IMR-90 (cell line): ENCODE measurements at regions not wholly inside any gene's neighbourhood (a gene's known extent, or its start where the extent isn't known, plus 50 kb on each side); places are given as distances from the start of the nearest gene placed in this dataset.

ENCODE experiments used
- BHLHE40 ChIP-seq: fragments of 150-350 bp; IDR thresholded peaks from 2 replicates; pipeline ENCODE4 v1.6.1; 2016; ENCODE audit warnings: mild to moderate bottlenecking, low read depth, low read length
- CEBPB ChIP-seq: IDR thresholded peaks from 2 replicates; pipeline ENCODE4 v1.6.1; 2012; ENCODE audit warnings: low read depth, low read length, improper control_type of control experiment
- FOS ChIP-seq: fragments of 150-350 bp; IDR thresholded peaks from 2 replicates; pipeline ENCODE4 v1.6.1; 2016; ENCODE audit warnings: low read depth, low read length
- MAFK ChIP-seq: IDR thresholded peaks from 2 replicates; pipeline ENCODE4 v1.6.1; 2012; ENCODE audit warnings: low read depth, low read length, improper control_type of control experiment
- MAZ ChIP-seq: IDR thresholded peaks from 2 replicates; pipeline ENCODE4 v1.6.1; 2012; ENCODE audit warnings: low read depth, mild to moderate bottlenecking, low read length, improper control_type of control experiment, moderate library complexity, borderline replicate concordance
- MXI1 ChIP-seq: IDR thresholded peaks from 2 replicates; pipeline ENCODE4 v1.6.1; 2012; ENCODE audit warnings: low read depth, mild to moderate bottlenecking, low read length, moderate library complexity, borderline replicate concordance
- POLR2A ChIP-seq: IDR thresholded peaks from 2 replicates; pipeline ENCODE4 v1.6.1; 2012; ENCODE audit warnings: mild to moderate bottlenecking, low read depth, low read length
- RAD21 ChIP-seq: IDR thresholded peaks from 2 replicates; pipeline ENCODE4 v1.6.1; 2012; ENCODE audit warnings: low read length, improper control_type of control experiment
- SMC3 ChIP-seq: fragments of 150-350 bp; IDR thresholded peaks from 2 replicates; pipeline ENCODE4 v1.6.1; 2016; ENCODE audit warnings: low read depth, mild to moderate bottlenecking, antibody characterized with exemption, low read length, moderate library complexity
- TF ChIP-seq, protein P1 (sequence below): fragments of 150-350 bp; IDR thresholded peaks from 2 replicates; pipeline ENCODE4 v1.6.1; 2017; ENCODE audit warnings: mild to moderate bottlenecking, antibody characterized with exemption, low read length, low read depth
- TF ChIP-seq, protein P2 (sequence below): conservative IDR thresholded peaks from 2 replicates; pipeline ENCODE4 v1.5.1; 2012; ENCODE audit warnings: mild to moderate bottlenecking, low read depth, low read length, improper control_type of control experiment
- TF ChIP-seq, protein P3 (sequence below): fragments of 150-350 bp; IDR thresholded peaks from 2 replicates; pipeline ENCODE4 v1.6.1; 2016; ENCODE audit warnings: low read depth, mild to moderate bottlenecking, low read length, moderate library complexity, borderline replicate concordance

DNA sequence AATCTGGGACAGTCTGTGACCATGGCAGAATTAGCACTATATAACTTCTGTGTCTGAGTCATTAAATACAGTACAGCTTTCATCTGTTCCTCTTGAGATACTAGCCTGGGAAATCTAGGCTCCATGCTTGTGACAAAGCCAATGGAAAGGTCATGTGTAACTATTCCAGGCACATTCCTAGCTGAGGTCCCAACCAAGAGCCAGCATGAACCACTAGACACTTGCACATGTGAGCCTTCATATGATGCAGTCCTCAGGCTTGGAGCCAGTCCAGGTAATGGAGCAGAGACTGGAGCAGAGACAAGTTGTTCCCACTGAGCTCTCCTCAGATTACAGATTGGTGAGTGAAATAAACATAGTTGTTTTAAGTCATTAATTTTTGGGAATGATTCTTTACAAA lies 412.4 kb upstream of the ZNF462 start:
- TF ChIP-seq, protein P1, sequence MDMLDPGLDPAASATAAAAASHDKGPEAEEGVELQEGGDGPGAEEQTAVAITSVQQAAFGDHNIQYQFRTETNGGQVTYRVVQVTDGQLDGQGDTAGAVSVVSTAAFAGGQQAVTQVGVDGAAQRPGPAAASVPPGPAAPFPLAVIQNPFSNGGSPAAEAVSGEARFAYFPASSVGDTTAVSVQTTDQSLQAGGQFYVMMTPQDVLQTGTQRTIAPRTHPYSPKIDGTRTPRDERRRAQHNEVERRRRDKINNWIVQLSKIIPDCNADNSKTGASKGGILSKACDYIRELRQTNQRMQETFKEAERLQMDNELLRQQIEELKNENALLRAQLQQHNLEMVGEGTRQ = no peak
- TF ChIP-seq POLR2A = no peak
- TF ChIP-seq, protein P2, sequence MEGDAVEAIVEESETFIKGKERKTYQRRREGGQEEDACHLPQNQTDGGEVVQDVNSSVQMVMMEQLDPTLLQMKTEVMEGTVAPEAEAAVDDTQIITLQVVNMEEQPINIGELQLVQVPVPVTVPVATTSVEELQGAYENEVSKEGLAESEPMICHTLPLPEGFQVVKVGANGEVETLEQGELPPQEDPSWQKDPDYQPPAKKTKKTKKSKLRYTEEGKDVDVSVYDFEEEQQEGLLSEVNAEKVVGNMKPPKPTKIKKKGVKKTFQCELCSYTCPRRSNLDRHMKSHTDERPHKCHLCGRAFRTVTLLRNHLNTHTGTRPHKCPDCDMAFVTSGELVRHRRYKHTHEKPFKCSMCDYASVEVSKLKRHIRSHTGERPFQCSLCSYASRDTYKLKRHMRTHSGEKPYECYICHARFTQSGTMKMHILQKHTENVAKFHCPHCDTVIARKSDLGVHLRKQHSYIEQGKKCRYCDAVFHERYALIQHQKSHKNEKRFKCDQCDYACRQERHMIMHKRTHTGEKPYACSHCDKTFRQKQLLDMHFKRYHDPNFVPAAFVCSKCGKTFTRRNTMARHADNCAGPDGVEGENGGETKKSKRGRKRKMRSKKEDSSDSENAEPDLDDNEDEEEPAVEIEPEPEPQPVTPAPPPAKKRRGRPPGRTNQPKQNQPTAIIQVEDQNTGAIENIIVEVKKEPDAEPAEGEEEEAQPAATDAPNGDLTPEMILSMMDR = no peak
- no peak for TF ChIP-seq FOS
- TF ChIP-seq RAD21 = no peak
- TF ChIP-seq MAFK = no peak
- no peak for TF ChIP-seq CEBPB
- no peak for TF ChIP-seq SMC3
- TF ChIP-seq BHLHE40 = no peak
- TF ChIP-seq, protein P3, sequence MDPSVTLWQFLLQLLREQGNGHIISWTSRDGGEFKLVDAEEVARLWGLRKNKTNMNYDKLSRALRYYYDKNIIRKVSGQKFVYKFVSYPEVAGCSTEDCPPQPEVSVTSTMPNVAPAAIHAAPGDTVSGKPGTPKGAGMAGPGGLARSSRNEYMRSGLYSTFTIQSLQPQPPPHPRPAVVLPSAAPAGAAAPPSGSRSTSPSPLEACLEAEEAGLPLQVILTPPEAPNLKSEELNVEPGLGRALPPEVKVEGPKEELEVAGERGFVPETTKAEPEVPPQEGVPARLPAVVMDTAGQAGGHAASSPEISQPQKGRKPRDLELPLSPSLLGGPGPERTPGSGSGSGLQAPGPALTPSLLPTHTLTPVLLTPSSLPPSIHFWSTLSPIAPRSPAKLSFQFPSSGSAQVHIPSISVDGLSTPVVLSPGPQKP = no peak
- no peak for TF ChIP-seq MAZ
- no peak for TF ChIP-seq MXI1
